K562 (cell line): ENCODE measurements at regions not wholly inside any gene's neighbourhood (a gene's known extent, or its start where the extent isn't known, plus 50 kb on each side); places are given as distances from the start of the nearest gene placed in this dataset.

Experiments used
- ATAC-seq: fragments of 200-7000 bp; cut with Tn5 transposase; 3 replicates; pipeline ENCODE4 v1.9.1; 2020; ENCODE audit warnings: moderate library complexity
- BruUV-seq: library from RNA; stranded (reverse); fragments of 400-500 nt; replicated peaks from 2 replicates; lab custom pipeline; 2021; lab: Mats Ljungman, UMichigan
- CTCF ChIA-PET: fragments of 300-600 bp; formaldehyde crosslinking; extraction: SDS; loops from one replicate; lab custom pipeline; 2021; ENCODE audit warnings: low intra/inter-chr PET ratio; lab: Yijun Ruan, JAX
- POLR2A ChIA-PET: fragments of 300-600, 350-650 bp; sonication (Branson Sonifier 250); formaldehyde crosslinking; extraction: SDS; loops from one replicate; lab custom pipeline; 2021; ENCODE audit warnings: antibody characterized with exemption, inconsistent platforms; lab: Yijun Ruan, JAX
- DNase-seq, 4 experiments: peaks; one replicate each; pipeline versions ENCODE4 v3.0.0 to v3.0.0-alpha.2; 2011 to 2018; ENCODE audit warnings: low spot score in 3 of 4, mixed read lengths in 3 of 4; ENCODE audit errors: extremely low read depth in 1 of 4
- FAIRE-seq: peaks from 2 replicates; lab custom pipeline; 2011; peaks lifted over from hg19 to GRCh38; lab: Jason Lieb, UNC
- H2AFZ ChIP-seq: 2 replicates; pipeline ENCODE4 v1.6.0; 2011; ENCODE audit warnings: low read depth, low read length, control low read depth, inconsistent platforms
- H3K27ac ChIP-seq: fragments of 200-600 bp; 3 replicates; pipeline ENCODE4 v1.8.0; 2011; ENCODE audit warnings: low read depth, mild to moderate bottlenecking, control low read depth, inconsistent platforms, low read length, moderate library complexity, mixed read lengths; ENCODE audit errors: extremely low read depth
- H3K27me3 ChIP-seq, 2 experiments: fragments of 300-600 bp in 1 of 2; 2 replicates in 1 of 2; 3 replicates in 1 of 2; pipeline versions ENCODE4 v1.6.0 to v1.8.0; 2011; ENCODE audit warnings: inconsistent platforms in 2 of 2, low read length in 2 of 2, mild to moderate bottlenecking in 1 of 2, mixed read lengths in 1 of 2, moderate library complexity in 1 of 2; ENCODE audit not compliant: control insufficient read depth in 2 of 2, insufficient read depth in 2 of 2
- H3K36me3 ChIP-seq: fragments of 300-600 bp; 3 replicates; pipeline ENCODE4 v1.8.0; 2011; ENCODE audit warnings: mild to moderate bottlenecking, low read length, inconsistent platforms; ENCODE audit not compliant: control insufficient read depth, insufficient read depth
- H3K4me1 ChIP-seq, 2 experiments: fragments of 200-600 bp in 1 of 2; replicated peaks in 1 of 2; 2 replicates in 1 of 2; 3 replicates in 1 of 2; pipeline versions ENCODE4 v1.5.1 to v1.8.0; 2011; ENCODE audit warnings: inconsistent platforms in 2 of 2, low read length in 2 of 2, mild to moderate bottlenecking in 1 of 2, mixed read lengths in 1 of 2, moderate library complexity in 1 of 2; ENCODE audit not compliant: control insufficient read depth in 2 of 2, insufficient read depth in 2 of 2
- H3K4me2 ChIP-seq: 2 replicates; pipeline ENCODE4 v1.6.1; 2011; ENCODE audit warnings: low read length, control low read depth, inconsistent platforms, mixed read lengths; ENCODE audit not compliant: insufficient read depth
- H3K4me3 ChIP-seq: fragments of 200-600 bp; sonication (generic), shearing (Covaris generic); 2 replicates; pipeline ENCODE4 v1.5.1; 2016; ENCODE audit warnings: control low read depth, inconsistent platforms
- H3K79me2 ChIP-seq: fragments of 200-600 bp; 3 replicates; pipeline ENCODE4 v1.8.0; 2011; ENCODE audit warnings: low read length, inconsistent platforms; ENCODE audit not compliant: control insufficient read depth, insufficient read depth
- H3K9ac ChIP-seq, 2 experiments: 2 replicates each; pipeline versions ENCODE4 v1.6.0 to v1.6.1; 2011; ENCODE audit warnings: low read depth in 2 of 2, low read length in 2 of 2, control low read depth in 1 of 2, inconsistent platforms in 1 of 2, mild to moderate bottlenecking in 1 of 2, mixed read lengths in 1 of 2; ENCODE audit not compliant: insufficient read depth in 1 of 2
- H3K9me1 ChIP-seq: one replicate; pipeline ENCODE4 v1.6.0; 2011; ENCODE audit warnings: inconsistent platforms, mild to moderate bottlenecking, low read length, moderate library complexity; ENCODE audit not compliant: control insufficient read depth, insufficient read depth
- H3K9me3 ChIP-seq: replicated peaks from 2 replicates; pipeline ENCODE4 v1.5.1; 2011; ENCODE audit warnings: low read depth, low read length, inconsistent platforms; ENCODE audit not compliant: control insufficient read depth, insufficient read depth
- H4K20me1 ChIP-seq: replicated peaks from 2 replicates; pipeline ENCODE4 v1.6.1; 2011; ENCODE audit warnings: low read length, inconsistent platforms, mixed read lengths; ENCODE audit not compliant: control insufficient read depth, insufficient read depth
- E2F8 ChIP-seq: fragments of 450-650 bp; IDR thresholded peaks from 2 replicates; pipeline ENCODE4 v1.7.1; 2018; ENCODE audit warnings: mild to moderate bottlenecking, low read depth; ENCODE audit not compliant: partially characterized antibody
- FOS ChIP-seq: IDR thresholded peaks from 3 replicates; pipeline ENCODE4 v1.6.1; 2011; ENCODE audit not compliant: insufficient read length; ENCODE audit errors: extremely low read depth
- ILK ChIP-seq: fragments of 450-650 bp; IDR thresholded peaks from 2 replicates; pipeline ENCODE4 v1.6.1; 2016; ENCODE audit warnings: missing genetic modification characterization, low read depth, mild to moderate bottlenecking, missing compliant biosample characterization, moderate library complexity, borderline replicate concordance
- KAT2B ChIP-seq: IDR thresholded peaks from one replicate; pipeline ENCODE4 v1.6.1; 2012; ENCODE audit warnings: low read depth, mild to moderate bottlenecking, control low read depth, inconsistent platforms, low read length, moderate library complexity
- NR0B1 ChIP-seq: fragments of 450-650 bp; IDR thresholded peaks from one replicate; pipeline ENCODE4 v1.6.1; 2018; ENCODE audit warnings: mild to moderate bottlenecking, moderate library complexity; ENCODE audit not compliant: partially characterized antibody
- ZNF124 ChIP-seq: sonication (generic); formaldehyde crosslinking; IDR thresholded peaks from 2 replicates; pipeline ENCODE4 v1.8.1; 2022; ENCODE audit warnings: missing genetic modification reagents
- WGBS: fragments of 100-300 bp; shearing (Covaris generic); methylation state at CpG from one replicate; pipeline ENCODE4 v1.1.6; 2016; ENCODE audit warnings: low coverage, mixed read lengths; ENCODE audit not compliant: insufficient coverage; ENCODE audit errors: missing lambda C conversion rate; 5-methylcytosine and 5-hydroxymethylcytosine counted together
- in situ Hi-C: fragments of 300-500 bp; cut with MboI; formaldehyde crosslinking; loops from 4 replicates; pipeline ENCODE4 v1.15.0; 2018; ENCODE audit warnings: inconsistent platforms, mixed read lengths
- intact Hi-C: fragments of 100-400 bp; cut with micrococcal nuclease; formaldehyde crosslinking; loops from 2 replicates; pipeline ENCODE4 v1.14.2; 2022

GRCh38 chr1:11592752-11593151, 61.5 kb downstream of the FBXO2 start:
- intact Hi-C loops, result no loop called here
- no peaks in the 10 kb centered on the region for H3K9me1 ChIP-seq
- FAIRE-seq, result no peak
- no peaks in the 10 kb centered on the region for H3K9me3 ChIP-seq
- no peaks in the 10 kb centered on the region for H3K4me1 ChIP-seq
- no peak for ATAC-seq
- H2AFZ ChIP-seq, result no peak overlapping the region
- no peaks in the 10 kb centered on the region for H3K79me2 ChIP-seq
- no peak overlapping the region for H3K9ac ChIP-seq
- ChIA-PET POLR2A (no interaction called here), CTCF (no interaction called here)
- no peak for TF ChIP-seq NR0B1
- no peak for TF ChIP-seq E2F8
- TF ChIP-seq FOS, result no peak
- TF ChIP-seq ZNF124, result no peak
- no peak for TF ChIP-seq KAT2B
- no peak for TF ChIP-seq ILK
- no peak overlapping the region for H3K27ac ChIP-seq
- H3K36me3 ChIP-seq, result no peaks in the 10 kb centered on the region
- H3K4me2 ChIP-seq, result no peak overlapping the region
- BruUV-seq, result no TSS peak
- peaks cover 5 to 46% of the 10 kb centered on the region in 2 experiments; a peak in 4 of 5 replicates for H3K27me3 ChIP-seq
- in situ Hi-C loops, result no loop called here
- H3K4me3 ChIP-seq, result no peak overlapping the region
- H4K20me1 ChIP-seq, result peaks cover 2% of the 10 kb centered on the region; the same call in 1 of the 2 replicates
- no peak for DNase-seq
- WGBS, result 5% methylated on average over 6 of the region's 6 CpGs
